CD4-positive, alpha-beta T cell treated with Interleukin-6 at 100 ng/mL for 8 hours (primary cell): ENCODE measurements at regions not wholly inside any gene's neighbourhood (a gene's known extent, or its start where the extent isn't known, plus 50 kb on each side); places are given as distances from the start of the nearest gene placed in this dataset.

Source experiments
- DNase-seq: peaks from one replicate; pipeline ENCODE4 v3.0.0-alpha.2; 2020; ENCODE audit warnings: mixed read lengths, low spot score

DNA sequence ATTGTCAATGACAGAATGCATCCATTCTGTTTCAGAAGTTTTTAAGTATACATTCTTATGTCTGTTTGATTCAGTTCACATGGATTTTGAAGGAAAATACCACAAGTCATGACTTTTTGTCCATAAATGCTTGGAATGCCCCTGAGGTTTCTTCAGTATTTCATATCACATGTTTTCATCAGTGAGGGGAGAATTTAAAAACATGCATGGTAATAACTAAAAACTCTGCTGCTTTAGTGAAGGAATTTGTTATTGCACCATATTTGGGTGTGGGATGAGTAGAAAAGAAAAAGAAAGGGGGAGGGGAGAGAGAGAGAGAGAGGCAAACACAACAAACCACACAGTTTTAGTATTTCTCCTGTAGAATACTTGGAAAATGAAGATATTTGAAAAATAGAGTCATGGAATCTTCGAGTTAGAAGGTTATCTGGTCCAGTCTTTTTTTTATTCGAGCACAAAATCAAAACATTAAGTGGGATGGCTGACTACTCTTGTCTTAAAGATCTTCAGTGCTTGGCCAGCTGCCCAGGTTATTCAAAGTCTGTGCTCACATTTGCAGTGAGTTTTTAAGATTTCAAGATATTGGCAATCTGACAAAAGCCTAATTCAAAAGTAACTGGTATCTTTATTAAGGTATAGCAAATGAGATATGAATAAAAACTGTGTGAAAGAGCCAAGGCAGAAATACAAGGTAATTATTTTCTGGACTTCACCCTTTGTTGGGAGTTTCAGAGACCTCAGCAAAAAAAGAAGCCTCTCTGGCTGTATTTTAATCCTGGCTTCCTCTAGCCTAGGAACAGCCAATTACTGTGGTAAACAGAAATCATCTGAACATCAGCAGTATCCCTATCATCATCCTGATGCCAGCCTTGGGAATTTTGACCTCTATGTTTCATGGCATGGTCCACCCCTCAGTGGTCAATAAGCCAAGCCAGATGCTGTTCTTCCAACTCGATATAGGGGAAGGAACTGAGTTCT, 687.9 kb upstream of the CITED2 start:
- DNase-seq: no peak

- no peak for DNase-seq
Measured at GRCh38 chr6:140061110-140062042, 686.9 kb upstream of the CITED2 start.

DNA sequence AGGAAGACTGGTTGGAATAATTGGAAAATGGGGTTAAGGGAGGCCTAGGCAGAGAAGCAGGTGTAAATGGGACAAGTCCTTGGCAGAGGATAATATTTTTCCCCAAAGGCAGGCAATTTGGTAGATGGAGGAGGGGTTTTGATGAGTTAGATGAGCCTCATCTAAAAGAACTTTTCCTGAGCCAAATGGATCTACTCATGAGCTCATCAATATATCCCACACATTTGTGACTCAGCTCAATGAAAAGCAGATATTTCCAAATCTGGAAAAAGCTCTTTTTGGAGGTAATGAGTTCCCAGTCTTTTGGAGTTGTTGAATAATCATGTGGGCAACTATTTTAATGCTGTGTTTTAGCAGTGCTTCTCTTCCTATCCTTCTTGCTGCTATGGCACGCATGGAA, 685.5 kb upstream of the CITED2 start:
- no peak for DNase-seq

- DNase-seq: no peak
Measured at GRCh38 chr6:140058863-140059262, 684.4 kb upstream of the CITED2 start.

GRCh38 chr6:140052736-140053729, 678.6 kb upstream of the CITED2 start:
- no peak for DNase-seq

- DNase-seq: no peak
Measured at GRCh38 chr6:140051521-140052512, 677.4 kb upstream of the CITED2 start.

DNA sequence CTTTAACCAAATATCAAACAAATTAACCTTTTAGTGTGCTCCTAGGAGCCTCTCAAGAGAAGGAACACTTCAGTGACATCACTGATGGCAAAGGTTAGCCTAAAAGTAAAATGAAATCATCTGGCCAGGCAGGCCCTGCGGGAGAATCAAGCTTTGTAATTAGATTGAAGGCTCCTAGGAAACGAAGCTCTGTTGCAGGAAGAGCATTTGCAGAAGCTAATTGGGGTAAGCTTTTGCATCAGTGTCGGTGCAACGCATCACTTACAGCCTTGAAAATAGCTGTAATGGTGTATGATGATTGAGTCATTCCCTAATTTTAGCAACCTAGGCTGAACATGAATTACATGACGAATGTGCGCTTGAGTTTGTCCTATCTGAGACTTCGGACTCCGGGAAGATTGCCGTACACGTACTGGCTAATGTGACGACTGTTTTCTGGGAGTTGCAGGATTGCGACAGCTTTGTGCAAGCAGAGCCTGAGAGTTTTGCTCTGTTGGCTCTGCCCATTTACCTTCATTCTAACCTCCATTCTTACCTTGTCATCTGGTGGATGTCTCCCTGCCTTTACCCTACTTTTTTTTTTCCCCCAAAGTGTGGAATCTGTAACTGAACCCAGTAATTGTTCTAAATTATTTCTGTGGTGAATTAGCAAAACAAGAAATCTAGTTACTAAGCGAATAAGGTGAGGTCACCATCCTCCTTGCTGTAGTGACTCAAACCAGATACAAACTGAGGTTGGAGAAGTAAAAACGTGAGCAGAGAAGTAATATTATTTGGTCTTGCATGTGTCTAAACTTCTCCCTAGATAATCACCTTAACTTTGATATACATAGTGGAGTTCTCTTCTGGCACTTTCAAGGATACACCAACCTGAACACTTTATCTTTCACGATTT, 675.9 kb upstream of the CITED2 start:
- DNase-seq: no peak

GRCh38 chr6:140049251-140049650, 674.8 kb upstream of the CITED2 start:
- no peak for DNase-seq

GRCh38 chr6:140048202-140048790, 673.8 kb upstream of the CITED2 start:
- DNase-seq: no peak

GRCh38 chr6:140047321-140047720, 672.9 kb upstream of the CITED2 start:
- no peak for DNase-seq

DNA sequence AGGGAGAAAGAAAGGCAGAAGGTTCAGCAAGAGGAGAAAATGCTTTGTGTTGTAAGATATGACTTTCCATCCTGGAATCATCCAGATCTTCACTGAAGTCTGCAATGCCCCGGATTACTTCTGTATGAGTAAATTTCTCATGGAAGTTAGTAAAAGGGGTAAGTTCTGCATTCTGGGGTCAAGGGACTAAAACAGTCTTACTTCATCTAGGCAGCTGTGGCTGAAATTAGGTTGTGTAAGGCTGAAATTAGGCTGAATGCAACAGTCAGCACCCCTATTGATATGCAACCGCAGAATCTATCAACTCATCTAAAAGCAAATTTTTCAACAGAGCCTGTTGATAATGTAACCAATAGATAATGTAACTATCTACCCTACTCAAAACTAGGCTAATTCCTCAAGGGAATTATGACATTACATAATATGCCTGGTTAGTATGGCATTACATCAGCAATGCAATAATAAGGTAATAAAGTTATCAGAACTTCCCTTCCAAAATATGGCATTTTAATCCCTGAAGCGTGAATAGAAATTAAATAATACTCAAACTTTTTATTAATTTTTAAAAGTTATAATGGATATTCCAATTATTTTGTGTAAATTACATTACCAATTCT, 671.7 kb upstream of the CITED2 start:
- no peak for DNase-seq

- no peak for DNase-seq
Measured at GRCh38 chr6:140045116-140045515, 670.7 kb upstream of the CITED2 start.

DNA sequence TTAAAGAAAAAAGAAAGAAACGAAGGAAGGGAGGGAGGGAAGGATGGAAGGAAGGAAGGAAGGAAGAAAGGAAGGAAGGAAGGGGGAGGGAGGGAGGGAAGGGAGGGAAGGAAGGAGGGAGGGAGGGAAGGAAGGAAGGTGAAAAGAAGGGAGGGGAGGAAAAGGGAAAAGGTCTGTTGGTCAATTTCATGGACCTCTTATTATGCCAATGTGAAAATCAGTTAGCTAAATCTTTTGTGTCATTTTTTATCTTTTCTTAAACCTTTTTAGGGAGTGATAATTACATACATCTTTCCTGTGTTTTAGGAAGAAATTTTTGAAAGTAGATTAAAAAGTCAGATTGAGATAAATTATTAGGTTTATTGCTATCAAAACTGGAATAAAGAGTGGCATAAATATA, 670.2 kb upstream of the CITED2 start:
- no peak for DNase-seq

DNA sequence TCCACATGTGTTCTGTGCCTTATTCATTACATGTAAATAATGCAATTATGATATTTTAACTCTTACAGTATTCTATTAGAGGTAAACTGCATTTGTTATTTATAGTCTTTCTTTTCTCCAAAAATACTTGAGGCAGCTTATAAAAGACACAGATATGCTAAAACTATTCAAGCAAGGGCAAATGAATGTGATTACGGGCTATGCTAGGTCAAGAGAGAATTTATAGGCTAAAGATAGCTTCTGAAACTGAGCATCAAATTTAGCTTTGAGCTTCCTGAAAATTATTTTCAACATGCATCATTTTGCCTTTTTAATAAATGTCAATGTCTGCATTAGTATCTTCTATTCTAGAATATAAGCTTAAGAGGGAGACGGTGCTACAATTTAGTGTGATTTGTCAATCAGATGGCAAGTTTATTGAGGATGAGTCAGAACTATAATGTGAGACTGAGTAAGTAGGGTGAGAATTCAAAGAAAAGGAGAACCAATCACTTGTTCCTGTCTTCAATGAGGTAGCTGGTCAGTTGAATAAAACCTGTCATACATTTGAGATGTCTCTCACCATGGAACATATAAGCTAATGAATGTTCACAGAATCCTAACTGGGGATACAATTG, 669.4 kb upstream of the CITED2 start:
- DNase-seq: no peak

DNA sequence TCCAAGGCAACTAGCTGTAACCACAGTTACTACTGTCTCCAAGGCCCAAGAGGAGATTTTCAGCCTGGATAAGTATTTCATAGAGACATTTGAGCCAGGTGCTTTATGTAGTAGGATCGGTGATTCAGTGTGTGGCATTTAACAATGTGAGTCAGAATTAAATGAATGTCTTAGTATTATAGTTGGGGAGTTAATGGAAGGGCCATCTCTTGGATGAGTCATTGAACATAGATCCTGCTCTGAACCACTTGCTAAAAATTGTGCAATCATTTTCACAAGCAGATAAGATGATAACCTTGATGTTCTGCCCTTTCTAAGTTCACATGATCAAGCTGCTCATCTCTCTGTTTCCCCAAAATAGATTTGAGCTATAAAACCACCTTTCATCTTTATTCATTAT, 668.9 kb upstream of the CITED2 start:
- no peak for DNase-seq

DNA sequence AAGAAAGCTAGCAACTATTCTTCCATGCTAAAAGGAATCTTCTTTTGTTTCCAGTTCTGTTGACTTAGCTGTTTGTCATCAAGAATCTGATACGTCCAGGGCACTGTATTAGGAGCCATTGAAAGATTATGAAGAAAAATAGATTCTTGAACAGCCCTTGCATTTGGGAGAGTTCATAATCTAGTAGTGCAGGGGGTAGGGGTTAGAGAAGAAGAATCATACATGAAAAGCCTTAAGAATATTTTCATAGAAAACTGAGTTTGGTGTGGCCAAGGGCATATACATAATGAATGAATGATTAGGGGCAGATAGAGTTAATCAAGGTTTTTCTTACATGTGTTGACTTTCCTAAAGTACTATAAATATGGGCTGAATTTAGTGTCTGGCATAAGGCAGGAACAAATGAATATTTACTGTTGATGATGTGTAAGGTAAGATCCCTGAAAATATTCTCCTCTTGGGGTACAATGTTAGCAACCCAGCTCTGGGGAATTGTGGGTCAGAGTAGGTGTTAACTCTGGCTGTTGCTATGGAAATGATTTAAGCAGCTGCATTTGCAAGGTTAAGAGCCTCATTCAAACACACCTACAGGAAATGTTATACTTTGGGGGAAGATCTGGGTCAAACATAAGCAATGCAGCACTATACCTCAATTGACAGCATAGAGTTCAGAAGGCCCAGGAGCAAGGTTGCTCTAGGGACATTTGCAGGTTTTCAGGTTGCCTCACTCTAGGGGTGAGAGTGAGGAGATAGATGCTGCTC, 667.3 kb upstream of the CITED2 start:
- no peak for DNase-seq

GRCh38 chr6:140041056-140041455, 666.6 kb upstream of the CITED2 start:
- DNase-seq: no peak
